ENCODE measurements at regions not wholly inside any gene's neighbourhood (a gene's known extent, or its start where the extent isn't known, plus 50 kb on each side); places are given as distances from the start of the nearest gene placed in this dataset.

- no peak for DNase-seq
- intact Hi-C loops (cut with DNase I; ENCODE audit: low total_unique reads) (no loop called here), in situ Hi-C loops (cut with MboI; ENCODE audit: low pct_ligation_motif_present in 1 of 4, low pct_unique_long_range_greater_than_20kb in 1 of 4, low sequenced_read_pairs in 3 of 4) (no loop called here)
- H3K36me3 ChIP-seq: no peaks in the 10 kb centered on the region
- 59 to 75% methylated on average over 1 to 2 of the region's 2 CpGs for WGBS, 2 donors (ENCODE audit: low coverage in 1 of 2)
- no peaks in the 10 kb centered on the region for H3K9me3 ChIP-seq
- peaks cover 9% of the 10 kb centered on the region for H3K27me3 ChIP-seq
- no peak overlapping the region for H3K27ac ChIP-seq
- no peak overlapping the region for H3K4me3 ChIP-seq
- no peak for TF ChIP-seq POLR2AphosphoS5 (IDR thresholded peaks at IDR 0.05)
- no peaks in the 10 kb centered on the region for H3K4me1 ChIP-seq
Observed at GRCh38 chr7:51467384-51468017, 150.9 kb upstream of the COBL start.

- DNase-seq: no peak
- in situ Hi-C loops (cut with MboI; ENCODE audit: low pct_ligation_motif_present in 1 of 4, low pct_unique_long_range_greater_than_20kb in 1 of 4, low sequenced_read_pairs in 3 of 4): no loop called here
- Histone ChIP-seq H3K9me3 (no peaks in the 10 kb centered on the region), H3K27ac (no peak overlapping the region), H3K4me3 (no peak overlapping the region), H3K36me3 (no peaks in the 10 kb centered on the region), H3K27me3 (no peaks in the 10 kb centered on the region), H3K4me1 (no peaks in the 10 kb centered on the region)
- WGBS, 2 donors (ENCODE audit: low coverage in 1 of 2): 78% methylated on average over 4 of the region's 4 CpGs; no CpG with 5 or more reads in 1 of the 2 donors
- no peak for TF ChIP-seq CTCF (IDR thresholded peaks at IDR 0.05)
- TF ChIP-seq POLR2A (IDR thresholded peaks at IDR 0.05): no peak
- no peak for TF ChIP-seq EP300 (IDR thresholded peaks at IDR 0.05; ENCODE audit: low read depth)
- no peak for TF ChIP-seq POLR2AphosphoS5 (IDR thresholded peaks at IDR 0.05)
- intact Hi-C loops (cut with DNase I; ENCODE audit: low total_unique reads): no loop called here
Observed at GRCh38 chr7:51459809-51460208, 143.2 kb upstream of the COBL start.

- no peaks in the 10 kb centered on the region for H3K27me3 ChIP-seq
- WGBS, 2 donors (ENCODE audit: low coverage in 1 of 2): 83 to 87% methylated on average over 2 to 4 of the region's 4 CpGs
- intact Hi-C loops (cut with DNase I; ENCODE audit: low total_unique reads) (no loop called here), in situ Hi-C loops (cut with MboI; ENCODE audit: low pct_ligation_motif_present in 1 of 4, low pct_unique_long_range_greater_than_20kb in 1 of 4, low sequenced_read_pairs in 3 of 4) (no loop called here)
- no peak for TF ChIP-seq CTCF (IDR thresholded peaks at IDR 0.05)
- TF ChIP-seq POLR2A (IDR thresholded peaks at IDR 0.05): no peak
- TF ChIP-seq EP300 (IDR thresholded peaks at IDR 0.05; ENCODE audit: low read depth): no peak
- TF ChIP-seq POLR2AphosphoS5 (IDR thresholded peaks at IDR 0.05): no peak
- no peaks in the 10 kb centered on the region for H3K4me1 ChIP-seq
- no peak for DNase-seq
- no peak overlapping the region for H3K27ac ChIP-seq
- no peak overlapping the region for H3K4me3 ChIP-seq
- no peaks in the 10 kb centered on the region for H3K36me3 ChIP-seq
- H3K9me3 ChIP-seq: no peaks in the 10 kb centered on the region
Observed at GRCh38 chr7:51458693-51459092, 142.1 kb upstream of the COBL start.

- Histone ChIP-seq H3K36me3 (no peaks in the 10 kb centered on the region), H3K9me3 (no peaks in the 10 kb centered on the region), H3K4me1 (no peaks in the 10 kb centered on the region), H3K27ac (no peak overlapping the region), H3K4me3 (no peak overlapping the region), H3K27me3 (no peaks in the 10 kb centered on the region)
- no peak for DNase-seq
- no peak for TF ChIP-seq CTCF (IDR thresholded peaks at IDR 0.05)
- TF ChIP-seq EP300 (IDR thresholded peaks at IDR 0.05; ENCODE audit: low read depth): no peak
- no peak for TF ChIP-seq POLR2AphosphoS5 (IDR thresholded peaks at IDR 0.05)
- no peak for TF ChIP-seq POLR2A (IDR thresholded peaks at IDR 0.05)
- intact Hi-C loops (cut with DNase I; ENCODE audit: low total_unique reads) (no loop called here), in situ Hi-C loops (cut with MboI; ENCODE audit: low pct_ligation_motif_present in 1 of 4, low pct_unique_long_range_greater_than_20kb in 1 of 4, low sequenced_read_pairs in 3 of 4) (no loop called here)
- 60 to 76% methylated on average over 3 to 5 of the region's 5 CpGs for WGBS, 2 donors (ENCODE audit: low coverage in 1 of 2)
Observed at GRCh38 chr7:51457079-51457478, 140.5 kb upstream of the COBL start.
